ENCODE measurements at regions not wholly inside any gene's neighbourhood (a gene's known extent, or its start where the extent isn't known, plus 50 kb on each side); places are given as distances from the start of the nearest gene placed in this dataset.

DNA sequence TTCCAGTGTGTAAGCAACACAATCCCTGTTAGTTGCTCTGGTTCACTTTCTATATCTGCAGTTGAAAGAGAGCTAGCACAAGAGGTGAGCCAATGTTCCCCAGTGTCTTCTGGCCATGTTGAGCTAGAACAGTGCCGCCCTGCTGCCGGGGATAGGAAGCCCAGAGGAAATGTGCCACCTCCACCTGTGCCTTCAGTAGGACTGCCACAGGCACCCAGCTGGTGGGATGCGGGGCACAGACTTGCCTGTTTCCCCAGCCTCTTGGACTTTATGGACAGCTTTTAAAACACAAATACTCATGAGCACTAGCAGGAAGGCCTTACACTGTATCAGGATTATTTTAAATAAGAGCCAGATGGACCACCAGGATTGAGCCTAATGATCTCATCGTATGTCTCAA is 234.5 kb upstream of the COBL start:
- TF ChIP-seq CTCF (IDR thresholded peaks at IDR 0.05; ENCODE audit: insufficient read depth, low read depth, low read length) (no peak), EZH2 (IDR thresholded peaks at IDR 0.05; ENCODE audit: insufficient read depth, low read length) (no peak)

All from astrocyte (in vitro differentiated cells and primary cell).